IMR-90 (cell line): ENCODE measurements at regions not wholly inside any gene's neighbourhood (a gene's known extent, or its start where the extent isn't known, plus 50 kb on each side); places are given as distances from the start of the nearest gene placed in this dataset.
"Not testable (repeated sequence)": the region's sequence is repeated elsewhere in the genome, so short reads cannot be mapped to it uniquely, and the experiment has no call there.

Source experiments
- ATAC-seq: fragments of 200-7000 bp; cut with Tn5 transposase; 2 replicates; pipeline ENCODE4 v1.9.1; 2020; ENCODE audit warnings: low read depth, mild to moderate bottlenecking, moderate library complexity
- BruUV-seq: library from RNA; stranded (reverse); fragments of 400-500 nt; replicated peaks from 2 replicates; lab custom pipeline; 2021; lab: Mats Ljungman, UMichigan
- CTCF ChIA-PET: fragments of 300-600 bp; formaldehyde crosslinking; extraction: SDS; loops from one replicate; lab custom pipeline; 2021; ENCODE audit warnings: antibody characterized with exemption; lab: Yijun Ruan, JAX
- POLR2A ChIA-PET: fragments of 300-600 bp; sonication (Branson Sonifier 250); formaldehyde crosslinking; loops from one replicate; lab custom pipeline; 2022; ENCODE audit warnings: antibody characterized with exemption; ENCODE audit not compliant: unreplicated experiment; lab: Charles Lee
- DNase-seq: peaks from one replicate; pipeline ENCODE4 v3.0.0; 2013
- H2AFZ ChIP-seq: replicated peaks from 2 replicates; pipeline ENCODE3; 2013; ENCODE audit warnings: low read length, mild to moderate bottlenecking; ENCODE audit not compliant: poor library complexity
- H2AK5ac ChIP-seq: 2 replicates; pipeline ENCODE4 v1.6.1; 2013; ENCODE audit warnings: low read depth, low read length, inconsistent platforms
- H2AK9ac ChIP-seq: replicated peaks from 2 replicates; pipeline ENCODE3; 2013; ENCODE audit warnings: mild to moderate bottlenecking, low read depth, low read length, moderate library complexity; ENCODE audit not compliant: poor library complexity
- H2BK120ac ChIP-seq: 2 replicates; pipeline ENCODE4 v1.6.1; 2013; ENCODE audit warnings: low read depth, low read length, inconsistent platforms
- H2BK15ac ChIP-seq: 3 replicates; pipeline ENCODE4 v1.6.1; 2013; ENCODE audit warnings: low read depth, low read length, inconsistent platforms
- H2BK20ac ChIP-seq: 2 replicates; pipeline ENCODE4 v1.6.1; 2013; ENCODE audit warnings: low read depth, mild to moderate bottlenecking, inconsistent platforms, low read length, moderate library complexity
- H2BK5ac ChIP-seq: 2 replicates; pipeline ENCODE4 v1.6.1; 2013; ENCODE audit warnings: mild to moderate bottlenecking, low read depth, low read length, inconsistent platforms; ENCODE audit not compliant: poor library complexity, severe bottlenecking
- H3K14ac ChIP-seq: replicated peaks from 2 replicates; pipeline ENCODE4 v1.6.1; 2013; ENCODE audit warnings: low read depth, low read length, inconsistent platforms
- H3K18ac ChIP-seq: 2 replicates; pipeline ENCODE4 v1.6.1; 2013; ENCODE audit warnings: low read depth, low read length, control low read depth
- H3K23ac ChIP-seq: 2 replicates; pipeline ENCODE4 v1.6.1; 2013; ENCODE audit warnings: low read depth, low read length, inconsistent platforms
- H3K27ac ChIP-seq: 2 replicates; pipeline ENCODE4 v1.5.1; 2013; ENCODE audit warnings: mild to moderate bottlenecking, control low read depth, low read length; ENCODE audit not compliant: insufficient read depth
- H3K27me3 ChIP-seq: 2 replicates; pipeline ENCODE4 v1.6.1; 2013; ENCODE audit warnings: low read length; ENCODE audit not compliant: control insufficient read depth, insufficient read depth
- H3K36me3 ChIP-seq: 2 replicates; pipeline ENCODE4 v1.6.1; 2013; ENCODE audit warnings: low read length, mixed read lengths; ENCODE audit not compliant: control insufficient read depth, insufficient read depth
- H3K4ac ChIP-seq: 2 replicates; pipeline ENCODE4 v1.6.1; 2013; ENCODE audit warnings: low read depth, low read length, inconsistent platforms
- H3K4me1 ChIP-seq: 2 replicates; pipeline ENCODE4 v1.6.1; 2013; ENCODE audit warnings: low read length, mixed read lengths; ENCODE audit not compliant: control insufficient read depth, insufficient read depth
- H3K4me2 ChIP-seq: 2 replicates; pipeline ENCODE4 v1.6.1; 2013; ENCODE audit warnings: low read depth, mild to moderate bottlenecking, control low read depth, low read length, moderate library complexity
- H3K4me3 ChIP-seq: 2 replicates; pipeline ENCODE4 v1.5.1; 2013; ENCODE audit warnings: low read depth, mild to moderate bottlenecking, control low read depth, low read length, moderate library complexity; ENCODE audit not compliant: insufficient read depth
- H3K56ac ChIP-seq: 2 replicates; pipeline ENCODE4 v1.6.1; 2013; ENCODE audit warnings: low read length, inconsistent platforms; ENCODE audit not compliant: insufficient read depth; ENCODE audit errors: extremely low read depth
- H3K79me1 ChIP-seq, 2 experiments: 2 replicates each; pipeline ENCODE4 v1.6.1; 2013; ENCODE audit warnings: low read length in 2 of 2, inconsistent platforms in 1 of 2, low read depth in 1 of 2
- H3K9ac ChIP-seq: 2 replicates; pipeline ENCODE4 v1.6.1; 2013; ENCODE audit warnings: low read depth, low read length, control low read depth
- H3K9me1 ChIP-seq: 2 replicates; pipeline ENCODE4 v1.6.1; 2013; ENCODE audit warnings: low read length, inconsistent platforms; ENCODE audit not compliant: insufficient read depth
- H3K9me3 ChIP-seq: 2 replicates; pipeline ENCODE4 v1.6.1; 2013; ENCODE audit warnings: low read length; ENCODE audit not compliant: control insufficient read depth, insufficient read depth
- H4K20me1 ChIP-seq: 2 replicates; pipeline ENCODE4 v1.6.1; 2013; ENCODE audit warnings: low read length, inconsistent platforms; ENCODE audit not compliant: insufficient read depth
- H4K5ac ChIP-seq: 2 replicates; pipeline ENCODE4 v1.6.1; 2013; ENCODE audit warnings: mild to moderate bottlenecking, low read depth, low read length, control low read depth
- H4K8ac ChIP-seq, 2 experiments: 2 replicates each; pipeline ENCODE4 v1.6.1; 2013; ENCODE audit warnings: low read depth in 2 of 2, low read length in 2 of 2, control low read depth in 1 of 2, inconsistent platforms in 1 of 2
- H4K91ac ChIP-seq: 2 replicates; pipeline ENCODE4 v1.6.1; 2013; ENCODE audit warnings: low read depth, low read length, inconsistent platforms; ENCODE audit not compliant: insufficient read depth
- WGBS, 2 experiments: methylation state at CpG; one replicate each; pipeline versions ENCODE4 v1.1.5 to v1.1.7; 2013; ENCODE audit warnings: missing lambda C conversion rate in 2 of 2; ENCODE audit not compliant: insufficient read length in 1 of 2; ENCODE audit errors: extremely low coverage in 2 of 2; 5-methylcytosine and 5-hydroxymethylcytosine counted together
- dilution Hi-C: fragments of 300-500 bp; cut with HindIII; formaldehyde crosslinking; loops from one replicate; pipeline ENCODE4 v1.14.3; 2018; ENCODE audit warnings: low sequenced_read_pairs; ENCODE audit not compliant: unreplicated experiment
- in situ Hi-C: fragments of 300-500 bp; cut with MboI; formaldehyde crosslinking; loops from 3 replicates; pipeline ENCODE4 v1.14.3; 2019; ENCODE audit warnings: low sequenced_read_pairs, inconsistent platforms, mixed read lengths
- intact Hi-C: fragments of 100-400 bp; cut with micrococcal nuclease; formaldehyde crosslinking; loops from 2 replicates; pipeline ENCODE4 v1.10.0; 2022

- H2BK120ac ChIP-seq, CTCF ChIA-PET, H2BK20ac ChIP-seq, H3K4me2 ChIP-seq, H3K23ac ChIP-seq, H3K9me3 ChIP-seq, in situ Hi-C loops, BruUV-seq, H2AK5ac ChIP-seq, H3K4ac ChIP-seq, H4K5ac ChIP-seq, H3K79me1 ChIP-seq, POLR2A ChIA-PET, H3K4me1 ChIP-seq, DNase-seq, H3K56ac ChIP-seq, H3K27ac ChIP-seq, H4K91ac ChIP-seq, H2BK15ac ChIP-seq, H3K27me3 ChIP-seq, H2BK5ac ChIP-seq, H3K4me3 ChIP-seq, H3K14ac ChIP-seq, H3K36me3 ChIP-seq, H3K18ac ChIP-seq, dilution Hi-C loops, ATAC-seq, intact Hi-C loops, H3K9me1 ChIP-seq, H2AK9ac ChIP-seq, H3K9ac ChIP-seq, H4K8ac ChIP-seq, H4K20me1 ChIP-seq, H2AFZ ChIP-seq: not testable (repeated sequence)
- no CpG with 5 or more reads among the region's 1 CpG for WGBS, 2 experiments
Observed at GRCh38 chr17:62223585-62223984, 156.8 kb upstream of the EFCAB3 start.
